H1 (cell line): ENCODE measurements at regions not wholly inside any gene's neighbourhood (a gene's known extent, or its start where the extent isn't known, plus 50 kb on each side); places are given as distances from the start of the nearest gene placed in this dataset.

Source experiments
- HDAC2 ChIP-seq, 2 experiments: fragments of 300-600 bp in 1 of 2; sonication (generic) in 1 of 2; IDR thresholded peaks; 2 replicates each; pipeline ENCODE4 v1.6.1; 2011 to 2012; ENCODE audit warnings: low read depth in 2 of 2, low read length in 2 of 2, mild to moderate bottlenecking in 2 of 2, moderate library complexity in 2 of 2, borderline replicate concordance in 1 of 2, inconsistent platforms in 1 of 2
- JUN ChIP-seq: IDR thresholded peaks from 2 replicates; pipeline ENCODE4 v1.6.1; 2011; ENCODE audit warnings: low read depth, mild to moderate bottlenecking, improper control_type of control experiment, low read length
- JUND ChIP-seq: IDR thresholded peaks from 2 replicates; pipeline ENCODE4 v1.6.1; 2011; ENCODE audit warnings: mild to moderate bottlenecking, improper control_type of control experiment, low read length
- PHF8 ChIP-seq: fragments of 200-600 bp; sonication (generic); conservative IDR thresholded peaks from 2 replicates; pipeline ENCODE4 v1.7.1; 2012; ENCODE audit warnings: low read depth, mild to moderate bottlenecking, inconsistent platforms, low read length, moderate library complexity
- POLR2A ChIP-seq, 2 experiments: IDR thresholded peaks; 1 replicate in 1 of 2; 2 replicates in 1 of 2; pipeline ENCODE4 v1.6.1; 2011; ENCODE audit warnings: low read depth in 2 of 2, low read length in 2 of 2, mild to moderate bottlenecking in 2 of 2; ENCODE audit errors: control extremely low read depth in 1 of 2
- POU5F1 ChIP-seq: IDR thresholded peaks from 2 replicates; pipeline ENCODE4 v1.6.1; 2011; ENCODE audit warnings: low read depth, mild to moderate bottlenecking, low read length, moderate library complexity
- RNF2 ChIP-seq: fragments of 200-900, 300-1000 bp; sonication (generic); IDR thresholded peaks from 2 replicates; pipeline ENCODE4 v1.7.1; 2016; ENCODE audit warnings: borderline replicate concordance, low read depth, mild to moderate bottlenecking, antibody characterized with exemption, low read length; ENCODE audit not compliant: poor library complexity, severe bottlenecking; ENCODE audit errors: missing control alignments
- SIX5 ChIP-seq: IDR thresholded peaks from 2 replicates; pipeline ENCODE4 v1.6.1; 2011; ENCODE audit warnings: mild to moderate bottlenecking, low read depth, low read length
- YY1 ChIP-seq: IDR thresholded peaks from 2 replicates; pipeline ENCODE4 v1.6.1; 2011; ENCODE audit warnings: low read depth, mild to moderate bottlenecking, low read length
- TF ChIP-seq, protein P1 (sequence below), 3 experiments: IDR thresholded peaks; 1 replicate in 2 of 3; 2 replicates in 1 of 3; pipeline versions ENCODE4 v1.5.1 to v1.6.1; 2011; ENCODE audit warnings: low read length in 3 of 3, mild to moderate bottlenecking in 3 of 3, inconsistent platforms in 2 of 3, low read depth in 1 of 3, moderate library complexity in 1 of 3; ENCODE audit not compliant: insufficient read depth in 1 of 3; ENCODE audit errors: control extremely low read depth in 1 of 3

DNA sequence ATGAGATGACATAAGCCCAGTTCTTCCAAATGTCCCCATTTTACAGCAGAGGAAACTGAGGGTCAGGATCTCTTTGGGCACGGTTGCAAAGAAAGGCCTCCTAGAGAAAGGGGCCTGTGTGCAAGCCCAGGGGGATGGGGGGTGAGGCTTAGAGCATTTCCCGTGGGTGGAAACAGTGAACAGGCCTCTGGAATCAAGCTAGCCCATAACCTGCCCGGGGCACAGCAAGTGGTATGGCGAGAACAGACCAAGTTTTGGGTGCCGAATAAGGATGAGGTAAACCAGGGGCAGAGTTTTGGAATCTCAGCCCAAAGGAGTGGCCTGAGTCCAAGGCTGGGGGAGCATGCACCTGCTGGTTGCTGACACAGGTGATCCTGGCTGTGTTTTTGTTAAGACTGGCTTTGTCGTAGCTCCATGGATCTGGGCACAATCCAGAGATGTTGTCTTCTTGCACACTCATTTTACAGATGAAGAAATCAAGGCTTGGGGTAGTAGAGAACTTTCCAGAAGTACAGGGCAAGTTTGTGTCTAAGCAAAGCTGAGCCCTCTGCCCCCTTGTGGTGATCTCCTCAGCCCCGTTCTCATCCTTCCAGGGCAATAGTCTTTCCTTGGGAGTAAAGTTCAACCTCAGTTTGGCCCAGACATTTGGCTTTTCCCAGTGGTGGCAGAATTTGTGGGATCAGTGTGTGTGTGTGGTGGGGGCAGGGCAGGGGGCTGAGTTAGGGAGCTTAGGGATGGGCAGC is 53.5 kb upstream of the MYEOV start:
- TF ChIP-seq RNF2, result no peak
- TF ChIP-seq, protein P1, sequence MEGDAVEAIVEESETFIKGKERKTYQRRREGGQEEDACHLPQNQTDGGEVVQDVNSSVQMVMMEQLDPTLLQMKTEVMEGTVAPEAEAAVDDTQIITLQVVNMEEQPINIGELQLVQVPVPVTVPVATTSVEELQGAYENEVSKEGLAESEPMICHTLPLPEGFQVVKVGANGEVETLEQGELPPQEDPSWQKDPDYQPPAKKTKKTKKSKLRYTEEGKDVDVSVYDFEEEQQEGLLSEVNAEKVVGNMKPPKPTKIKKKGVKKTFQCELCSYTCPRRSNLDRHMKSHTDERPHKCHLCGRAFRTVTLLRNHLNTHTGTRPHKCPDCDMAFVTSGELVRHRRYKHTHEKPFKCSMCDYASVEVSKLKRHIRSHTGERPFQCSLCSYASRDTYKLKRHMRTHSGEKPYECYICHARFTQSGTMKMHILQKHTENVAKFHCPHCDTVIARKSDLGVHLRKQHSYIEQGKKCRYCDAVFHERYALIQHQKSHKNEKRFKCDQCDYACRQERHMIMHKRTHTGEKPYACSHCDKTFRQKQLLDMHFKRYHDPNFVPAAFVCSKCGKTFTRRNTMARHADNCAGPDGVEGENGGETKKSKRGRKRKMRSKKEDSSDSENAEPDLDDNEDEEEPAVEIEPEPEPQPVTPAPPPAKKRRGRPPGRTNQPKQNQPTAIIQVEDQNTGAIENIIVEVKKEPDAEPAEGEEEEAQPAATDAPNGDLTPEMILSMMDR (IDR thresholded peaks at IDR 0.05; ENCODE audit: control extremely low read depth in 1 of 3, insufficient read depth in 1 of 3, low read depth in 1 of 3, low read length in 3 of 3), result peak; percentile 48 to 70 (median 60)
- TF ChIP-seq YY1, result no peak
- no peak for TF ChIP-seq POLR2A (IDR thresholded peaks at IDR 0.05; ENCODE audit: control extremely low read depth in 1 of 2, low read depth in 2 of 2, low read length in 2 of 2)
- TF ChIP-seq JUND, result no peak
- no peak for TF ChIP-seq JUN
- TF ChIP-seq SIX5, result no peak
- TF ChIP-seq POU5F1, result no peak
- TF ChIP-seq PHF8, result no peak
- no peak for TF ChIP-seq HDAC2 (IDR thresholded peaks at IDR 0.05; ENCODE audit: borderline replicate concordance in 1 of 2, low read depth in 2 of 2, low read length in 2 of 2)
